BLaER1 (cell line): ENCODE measurements at regions not wholly inside any gene's neighbourhood (a gene's known extent, or its start where the extent isn't known, plus 50 kb on each side); places are given as distances from the start of the nearest gene placed in this dataset.

Experiments
- H3K27ac ChIP-seq: shearing (Covaris generic); formaldehyde crosslinking; 2 replicates; pipeline ENCODE4 v1.8.1; 2022
- H3K27me3 ChIP-seq: shearing (Covaris generic); formaldehyde crosslinking; 2 replicates; pipeline ENCODE4 v1.8.1; 2022
- H3K36me3 ChIP-seq: shearing (Covaris generic); formaldehyde crosslinking; 2 replicates; pipeline ENCODE4 v1.8.1; 2022
- H3K4me1 ChIP-seq: shearing (Covaris generic); formaldehyde crosslinking; 2 replicates; pipeline ENCODE4 v1.8.1; 2022
- H3K4me2 ChIP-seq: shearing (Covaris generic); formaldehyde crosslinking; 2 replicates; pipeline ENCODE4 v1.8.1; 2022
- H3K4me3 ChIP-seq: shearing (Covaris generic); formaldehyde crosslinking; 2 replicates; pipeline ENCODE4 v1.8.1; 2022
- H3K9ac ChIP-seq: shearing (Covaris generic); formaldehyde crosslinking; 2 replicates; pipeline ENCODE4 v1.8.1; 2022
- H3K9me3 ChIP-seq: shearing (Covaris generic); formaldehyde crosslinking; 2 replicates; pipeline ENCODE4 v1.8.1; 2022
- H4K20me1 ChIP-seq: shearing (Covaris generic); formaldehyde crosslinking; 2 replicates; pipeline ENCODE4 v1.8.1; 2022
- Cebpa-rat ChIP-seq: shearing (Covaris generic); IDR thresholded peaks from 2 replicates; pipeline ENCODE4 v1.8.1; 2022

- H3K27ac ChIP-seq, result no peak overlapping the region
- no peaks in the 10 kb centered on the region for H3K9me3 ChIP-seq
- TF ChIP-seq Cebpa-rat, result no peak
These were observed 169.8 kb upstream of the B3GALT2 start for GRCh38 chr1:193356249-193356648.

GRCh38 chr1:193355626-193356025, 169.2 kb upstream of the B3GALT2 start:
- H3K9ac ChIP-seq, result no peak overlapping the region
- no peaks in the 10 kb centered on the region for H3K27me3 ChIP-seq
- no peak overlapping the region for H3K4me3 ChIP-seq
- H4K20me1 ChIP-seq, result no peaks in the 10 kb centered on the region
- H3K4me1 ChIP-seq, result no peaks in the 10 kb centered on the region
- no peak for TF ChIP-seq Cebpa-rat
- no peaks in the 10 kb centered on the region for H3K9me3 ChIP-seq
- no peaks in the 10 kb centered on the region for H3K36me3 ChIP-seq
- H3K4me2 ChIP-seq, result no peak overlapping the region
- H3K27ac ChIP-seq, result no peak overlapping the region

More at GRCh38 chr1:193356249-193356648, 169.8 kb upstream of the B3GALT2 start:
- Histone ChIP-seq H3K27me3 (no peaks in the 10 kb centered on the region), H3K4me1 (no peaks in the 10 kb centered on the region), H3K9ac (no peak overlapping the region), H3K36me3 (no peaks in the 10 kb centered on the region), H4K20me1 (no peaks in the 10 kb centered on the region), H3K4me3 (no peak overlapping the region), H3K4me2 (no peak overlapping the region)

GRCh38 chr1:193355178-193355577, 168.8 kb upstream of the B3GALT2 start:
- Histone ChIP-seq H3K4me3 (no peak overlapping the region), H3K27me3 (no peaks in the 10 kb centered on the region), H3K36me3 (no peaks in the 10 kb centered on the region), H3K4me2 (no peak overlapping the region), H4K20me1 (no peaks in the 10 kb centered on the region), H3K4me1 (no peaks in the 10 kb centered on the region), H3K9ac (no peak overlapping the region), H3K9me3 (no peaks in the 10 kb centered on the region), H3K27ac (no peak overlapping the region)
- no peak for TF ChIP-seq Cebpa-rat

- Histone ChIP-seq H3K9ac (no peak overlapping the region), H4K20me1 (no peaks in the 10 kb centered on the region), H3K4me1 (no peaks in the 10 kb centered on the region), H3K36me3 (no peaks in the 10 kb centered on the region), H3K4me3 (no peak overlapping the region), H3K27ac (no peak overlapping the region), H3K4me2 (no peak overlapping the region), H3K9me3 (no peaks in the 10 kb centered on the region), H3K27me3 (no peaks in the 10 kb centered on the region)
- TF ChIP-seq Cebpa-rat, result no peak
These were observed 162.5 kb upstream of the B3GALT2 start for GRCh38 chr1:193348769-193349535.

GRCh38 chr1:193348091-193348768, 161.8 kb upstream of the B3GALT2 start:
- Histone ChIP-seq H3K4me1 (no peaks in the 10 kb centered on the region), H4K20me1 (no peaks in the 10 kb centered on the region), H3K36me3 (no peaks in the 10 kb centered on the region), H3K4me3 (no peak overlapping the region), H3K27me3 (no peaks in the 10 kb centered on the region), H3K27ac (no peak overlapping the region), H3K9me3 (no peaks in the 10 kb centered on the region), H3K9ac (no peak overlapping the region), H3K4me2 (no peak overlapping the region)
- TF ChIP-seq Cebpa-rat, result no peak

- H4K20me1 ChIP-seq, result no peaks in the 10 kb centered on the region
- no peak overlapping the region for H3K4me3 ChIP-seq
- no peak overlapping the region for H3K27ac ChIP-seq
- H3K9me3 ChIP-seq, result no peaks in the 10 kb centered on the region
- no peak overlapping the region for H3K9ac ChIP-seq
- H3K4me2 ChIP-seq, result no peak overlapping the region
- no peaks in the 10 kb centered on the region for H3K4me1 ChIP-seq
- H3K27me3 ChIP-seq, result no peaks in the 10 kb centered on the region
- H3K36me3 ChIP-seq, result no peaks in the 10 kb centered on the region
- no peak for TF ChIP-seq Cebpa-rat
These were observed 159.7 kb upstream of the B3GALT2 start for GRCh38 chr1:193346085-193346484.

GRCh38 chr1:193342811-193343210, 156.4 kb upstream of the B3GALT2 start:
- H3K27me3 ChIP-seq, result no peaks in the 10 kb centered on the region
- no peak overlapping the region for H3K4me3 ChIP-seq
- no peak overlapping the region for H3K4me2 ChIP-seq
- no peak for TF ChIP-seq Cebpa-rat
- no peaks in the 10 kb centered on the region for H3K9me3 ChIP-seq
- H3K4me1 ChIP-seq, result no peaks in the 10 kb centered on the region
- H3K36me3 ChIP-seq, result no peaks in the 10 kb centered on the region
- H3K27ac ChIP-seq, result no peak overlapping the region
- no peak overlapping the region for H3K9ac ChIP-seq
- H4K20me1 ChIP-seq, result no peaks in the 10 kb centered on the region

GRCh38 chr1:193340331-193340730, 153.9 kb upstream of the B3GALT2 start:
- H3K36me3 ChIP-seq, result no peaks in the 10 kb centered on the region
- no peaks in the 10 kb centered on the region for H3K4me1 ChIP-seq
- H3K27ac ChIP-seq, result no peak overlapping the region
- no peak overlapping the region for H3K9ac ChIP-seq
- no peak for TF ChIP-seq Cebpa-rat
- H3K27me3 ChIP-seq, result no peaks in the 10 kb centered on the region
- no peak overlapping the region for H3K4me2 ChIP-seq
- H3K4me3 ChIP-seq, result no peak overlapping the region
- no peaks in the 10 kb centered on the region for H4K20me1 ChIP-seq
- H3K9me3 ChIP-seq, result no peaks in the 10 kb centered on the region

GRCh38 chr1:193339401-193339800, 153.0 kb upstream of the B3GALT2 start:
- no peaks in the 10 kb centered on the region for H3K9me3 ChIP-seq
- H3K27me3 ChIP-seq, result no peaks in the 10 kb centered on the region
- H4K20me1 ChIP-seq, result no peaks in the 10 kb centered on the region
- H3K4me2 ChIP-seq, result no peak overlapping the region
- no peak for TF ChIP-seq Cebpa-rat
- no peak overlapping the region for H3K4me3 ChIP-seq
- no peaks in the 10 kb centered on the region for H3K36me3 ChIP-seq
- H3K9ac ChIP-seq, result no peak overlapping the region
- no peak overlapping the region for H3K27ac ChIP-seq
- no peaks in the 10 kb centered on the region for H3K4me1 ChIP-seq

- no peak for TF ChIP-seq Cebpa-rat
- no peak overlapping the region for H3K4me2 ChIP-seq
- peaks cover 9% of the 10 kb centered on the region for H3K9me3 ChIP-seq
- no peaks in the 10 kb centered on the region for H4K20me1 ChIP-seq
- no peak overlapping the region for H3K4me3 ChIP-seq
- no peak overlapping the region for H3K27ac ChIP-seq
- H3K4me1 ChIP-seq, result no peaks in the 10 kb centered on the region
- H3K36me3 ChIP-seq, result no peaks in the 10 kb centered on the region
- no peak overlapping the region for H3K9ac ChIP-seq
- no peaks in the 10 kb centered on the region for H3K27me3 ChIP-seq
These were observed 151.8 kb upstream of the B3GALT2 start for GRCh38 chr1:193338194-193338593.
